Erythroblast (primary cell): ENCODE measurements at regions not wholly inside any gene's neighbourhood (a gene's known extent, or its start where the extent isn't known, plus 50 kb on each side); places are given as distances from the start of the nearest gene placed in this dataset.

Experiments
- GATA1 ChIP-seq: IDR thresholded peaks from 2 replicates; pipeline ENCODE4 v1.6.1; 2011; ENCODE audit warnings: low read depth, mild to moderate bottlenecking, control low read depth, low read length, moderate library complexity
- POLR2A ChIP-seq: IDR thresholded peaks from 2 replicates; pipeline ENCODE4 v1.6.1; 2011; ENCODE audit warnings: mild to moderate bottlenecking, low read length

DNA sequence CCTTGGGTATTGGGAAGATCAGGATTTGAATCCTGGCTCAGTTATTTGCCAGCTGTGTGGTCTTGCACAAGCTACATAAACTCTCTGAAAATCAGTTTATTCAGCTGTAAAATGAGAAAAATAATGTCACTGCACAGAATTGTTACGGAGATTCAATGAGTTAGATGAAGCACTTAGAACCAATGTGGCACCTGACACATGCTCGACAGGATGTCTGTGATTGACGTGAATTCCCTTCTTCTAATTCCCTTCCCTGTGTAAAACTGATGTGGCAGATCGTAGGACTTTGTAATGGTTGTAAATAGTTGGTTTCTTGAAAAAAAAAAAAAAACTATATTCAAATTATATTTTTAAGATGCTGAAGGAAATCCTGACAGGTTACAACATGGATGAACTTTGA, 249.9 kb upstream of the MKLN1 start:
- TF ChIP-seq POLR2A (no peak), GATA1 (no peak)
